Keratinocyte (primary cell): ENCODE measurements at regions not wholly inside any gene's neighbourhood (a gene's known extent, or its start where the extent isn't known, plus 50 kb on each side); places are given as distances from the start of the nearest gene placed in this dataset.
"Not testable (repeated sequence)": the region's sequence is repeated elsewhere in the genome, so short reads cannot be mapped to it uniquely, and the experiment has no call there.

Experiments
- DNase-seq: peaks from one replicate; pipeline ENCODE4 v3.0.0-alpha.2; 2011; ENCODE audit warnings: low read depth, missing footprints, low spot score
- FAIRE-seq: peaks from 2 replicates; lab custom pipeline; 2011; peaks lifted over from hg19 to GRCh38; lab: Jason Lieb, UNC
- H2AFZ ChIP-seq: 2 replicates; pipeline ENCODE4 v1.6.0; 2012; ENCODE audit warnings: low read length, control low read depth, inconsistent platforms; ENCODE audit not compliant: control insufficient read depth
- H3K27ac ChIP-seq: 2 replicates; pipeline ENCODE4 v1.5.1; 2011; ENCODE audit warnings: low read length; ENCODE audit not compliant: control insufficient read depth, insufficient read depth
- H3K27me3 ChIP-seq: 3 replicates; pipeline ENCODE4 v1.6.0; 2011; ENCODE audit warnings: low read length; ENCODE audit not compliant: control insufficient read depth, insufficient read depth; ENCODE audit errors: extremely low read depth
- H3K36me3 ChIP-seq, 2 experiments: 2 replicates in 1 of 2; 3 replicates in 1 of 2; pipeline ENCODE4 v1.5.1; 2011; ENCODE audit warnings: low read length in 2 of 2, mild to moderate bottlenecking in 1 of 2; ENCODE audit not compliant: control insufficient read depth in 2 of 2, insufficient read depth in 2 of 2; ENCODE audit errors: extremely low read depth in 1 of 2
- H3K4me1 ChIP-seq: 3 replicates; pipeline ENCODE4 v1.5.1; 2011; ENCODE audit warnings: low read length; ENCODE audit not compliant: control insufficient read depth, insufficient read depth; ENCODE audit errors: extremely low read depth
- H3K4me2 ChIP-seq: 3 replicates; pipeline ENCODE4 v1.6.0; 2011; ENCODE audit warnings: low read depth, low read length; ENCODE audit not compliant: control insufficient read depth, insufficient read depth; ENCODE audit errors: extremely low read depth
- H3K4me3 ChIP-seq, 3 experiments: fragments of 200-600 bp in 1 of 3; sonication (generic) in 1 of 3; 2 replicates in 2 of 3; 3 replicates in 1 of 3; pipeline ENCODE4 v1.5.1; 2011 to 2016; ENCODE audit warnings: low read length in 3 of 3, mild to moderate bottlenecking in 3 of 3, control low read depth in 2 of 3, inconsistent platforms in 1 of 3, low read depth in 1 of 3, mixed read lengths in 1 of 3, mixed run types in 1 of 3, moderate library complexity in 1 of 3; ENCODE audit not compliant: control insufficient read depth in 2 of 3, insufficient read depth in 2 of 3; ENCODE audit errors: extremely low read depth in 1 of 3
- H3K79me2 ChIP-seq: 2 replicates; pipeline ENCODE4 v1.6.0; 2012; ENCODE audit warnings: low read length; ENCODE audit not compliant: control insufficient read depth, insufficient read depth
- H3K9ac ChIP-seq: 3 replicates; pipeline ENCODE4 v1.6.0; 2011; ENCODE audit warnings: low read length; ENCODE audit not compliant: control insufficient read depth, insufficient read depth; ENCODE audit errors: extremely low read depth
- H3K9me1 ChIP-seq: 3 replicates; pipeline ENCODE4 v1.6.0; 2011; ENCODE audit warnings: low read length; ENCODE audit not compliant: control insufficient read depth, insufficient read depth; ENCODE audit errors: extremely low read depth
- H3K9me3 ChIP-seq: 2 replicates; pipeline ENCODE4 v1.5.1; 2012; ENCODE audit warnings: low read depth, low read length; ENCODE audit not compliant: control insufficient read depth
- H4K20me1 ChIP-seq: 3 replicates; pipeline ENCODE4 v1.6.0; 2011; ENCODE audit warnings: low read length; ENCODE audit not compliant: control insufficient read depth, insufficient read depth; ENCODE audit errors: extremely low read depth
- CTCF ChIP-seq, 3 experiments: IDR thresholded peaks in 1 of 3; conservative IDR thresholded peaks in 1 of 3; optimal IDR thresholded peaks in 1 of 3; 2 replicates in 2 of 3; 3 replicates in 1 of 3; pipeline versions ENCODE3 to v1.5.1; 2011; ENCODE audit warnings: low read length in 3 of 3, mild to moderate bottlenecking in 3 of 3, moderate library complexity in 2 of 3, control low read depth in 1 of 3, inconsistent platforms in 1 of 3; ENCODE audit not compliant: insufficient read depth in 2 of 3; ENCODE audit errors: extremely low read depth in 1 of 3
- EZH2 ChIP-seq: IDR thresholded peaks from one replicate; pipeline ENCODE4 v1.6.1; 2012; ENCODE audit warnings: inconsistent platforms, mild to moderate bottlenecking, low read length, moderate library complexity
- dilution Hi-C: fragments of 300-500 bp; cut with MboI; formaldehyde crosslinking; loops from one replicate; pipeline ENCODE4 v1.7.0; 2020; ENCODE audit warnings: low sequenced_read_pairs; ENCODE audit not compliant: extremely low pct_ligation_motif_present

GRCh38 chr3:71942432-71943187, 157.7 kb upstream of the PROK2 start:
- no peaks in the 10 kb centered on the region for H3K79me2 ChIP-seq
- H3K4me1 ChIP-seq = no peaks in the 10 kb centered on the region
- no peak overlapping the region for H3K4me3 ChIP-seq
- no peaks in the 10 kb centered on the region for H3K9me1 ChIP-seq
- H3K4me2 ChIP-seq = no peak overlapping the region
- no peak overlapping the region for H2AFZ ChIP-seq
- H3K9me3 ChIP-seq = no peaks in the 10 kb centered on the region
- no peak overlapping the region for H3K27ac ChIP-seq
- DNase-seq (no peak), FAIRE-seq (no peak)
- no peak overlapping the region for H3K9ac ChIP-seq
- H3K27me3 ChIP-seq = peaks cover 4% of the 10 kb centered on the region
- dilution Hi-C loops = no loop called here
- no peak for TF ChIP-seq CTCF (optimal IDR thresholded peaks at IDR 0.05 in 1 of 3, IDR thresholded peaks at IDR 0.05 in 1 of 3, conservative IDR thresholded peaks at IDR 0.05 in 1 of 3; ENCODE audit: extremely low read depth in 1 of 3, insufficient read depth in 2 of 3, low read length in 3 of 3)
- no peak for TF ChIP-seq EZH2
- H4K20me1 ChIP-seq = no peaks in the 10 kb centered on the region
- H3K36me3 ChIP-seq = no peaks in the 10 kb centered on the region

DNA sequence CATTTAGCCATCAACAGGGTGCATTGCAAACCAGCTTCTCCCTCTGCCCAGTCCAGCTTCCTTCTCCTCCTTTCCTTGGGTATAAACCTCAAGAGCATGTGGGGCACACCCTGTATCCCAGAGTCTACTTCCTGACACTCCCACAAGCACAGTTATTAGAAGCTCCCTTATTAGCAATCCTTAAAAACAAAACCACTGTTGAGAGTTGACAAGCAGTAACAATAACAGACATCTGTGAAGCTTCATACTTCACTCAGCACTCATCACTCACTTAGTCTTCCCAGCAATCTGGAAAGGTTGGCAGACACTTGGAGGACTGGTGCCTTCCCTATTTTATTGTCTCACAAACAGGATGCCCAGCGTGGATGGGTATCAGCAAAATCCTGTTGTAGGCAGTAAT, 155.5 kb upstream of the PROK2 start:
- Histone ChIP-seq H3K27ac (no peak overlapping the region), H3K4me2 (no peak overlapping the region), H3K9me1 (no peaks in the 10 kb centered on the region), H3K79me2 (no peaks in the 10 kb centered on the region), H4K20me1 (no peaks in the 10 kb centered on the region), H2AFZ (no peak overlapping the region), H3K27me3 (peaks cover 10% of the 10 kb centered on the region), H3K36me3 (no peaks in the 10 kb centered on the region), H3K9ac (no peak overlapping the region), H3K4me3 (no peak overlapping the region), H3K4me1 (no peaks in the 10 kb centered on the region), H3K9me3 (no peaks in the 10 kb centered on the region)
- no peak for FAIRE-seq
- TF ChIP-seq EZH2 = no peak
- TF ChIP-seq CTCF (optimal IDR thresholded peaks at IDR 0.05 in 1 of 3, IDR thresholded peaks at IDR 0.05 in 1 of 3, conservative IDR thresholded peaks at IDR 0.05 in 1 of 3; ENCODE audit: extremely low read depth in 1 of 3, insufficient read depth in 2 of 3, low read length in 3 of 3) = no peak
- dilution Hi-C loops = no loop called here
- DNase-seq = no peak

DNA sequence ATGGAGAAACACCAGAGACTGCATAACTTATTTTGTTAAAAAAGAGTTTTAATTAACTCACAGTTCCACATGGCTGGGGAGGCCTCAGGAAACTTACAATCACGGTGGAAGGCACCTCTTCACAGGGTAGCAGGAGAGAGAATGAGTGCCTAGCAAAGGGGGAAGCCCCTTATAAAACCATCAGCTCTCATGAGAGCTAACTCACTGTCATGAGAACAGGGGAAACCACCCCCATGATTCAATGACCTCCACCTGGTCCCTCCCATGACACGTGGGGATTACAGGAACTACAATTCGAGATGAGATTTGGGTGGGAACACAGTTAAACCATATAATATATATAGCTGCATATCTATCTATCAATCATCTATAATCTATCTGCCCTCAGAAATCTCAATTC, 153.1 kb upstream of the PROK2 start:
- H4K20me1 ChIP-seq, DNase-seq, H2AFZ ChIP-seq, H3K4me2 ChIP-seq, dilution Hi-C loops, H3K4me1 ChIP-seq, H3K4me3 ChIP-seq, H3K79me2 ChIP-seq, FAIRE-seq, H3K9me1 ChIP-seq, H3K27ac ChIP-seq, H3K9ac ChIP-seq, H3K9me3 ChIP-seq, H3K36me3 ChIP-seq: not testable (repeated sequence)
- H3K27me3 ChIP-seq = peaks cover 10% of the 10 kb centered on the region
